ENCODE measurements at regions not wholly inside any gene's neighbourhood (a gene's known extent, or its start where the extent isn't known, plus 50 kb on each side); places are given as distances from the start of the nearest gene placed in this dataset.

- TF ChIP-seq POLR2A (IDR thresholded peaks at IDR 0.05) (no peak), CTCF (IDR thresholded peaks at IDR 0.05) (no peak)
Observed at GRCh38 chr6:22413681-22414311, 117.0 kb upstream of the PRL start.

All from testis (tissue), 2 donors.